Tibial nerve (tissue), 4 donors: ENCODE measurements at regions not wholly inside any gene's neighbourhood (a gene's known extent, or its start where the extent isn't known, plus 50 kb on each side); places are given as distances from the start of the nearest gene placed in this dataset.

ENCODE experiments used
- DNase-seq, 2 donors: peaks; one replicate each; pipeline ENCODE4 v3.0.0-alpha.2; 2019; ENCODE audit warnings: low spot score in 2 of 2
- H3K27ac ChIP-seq, 4 donors: fragments of 200-600 bp; sonication (generic) in 3 of 4; one replicate each; pipeline ENCODE4 v1.5.1; 2017 to 2019; ENCODE audit warnings: mild to moderate bottlenecking in 1 of 4
- H3K27me3 ChIP-seq, 2 donors: fragments of 200-600 bp; sonication (generic) in 1 of 2; one replicate each; pipeline versions ENCODE4 v1.5.1 to v1.6.0; 2017 to 2019
- H3K36me3 ChIP-seq, 3 donors: fragments of 200-600 bp; sonication (generic); one replicate each; pipeline ENCODE4 v1.5.1; 2018 to 2019
- H3K4me1 ChIP-seq, 4 donors: fragments of 200-600 bp; sonication (generic) in 3 of 4; one replicate each; pipeline ENCODE4 v1.5.1; 2017 to 2019
- H3K4me3 ChIP-seq, 4 donors: fragments of 200-600 bp; sonication (generic) in 3 of 4; one replicate each; pipeline ENCODE4 v1.5.1; 2017 to 2019; ENCODE audit warnings: mild to moderate bottlenecking in 1 of 4, moderate library complexity in 1 of 4
- H3K9me3 ChIP-seq, 4 donors: fragments of 200-600 bp; sonication (generic) in 3 of 4; one replicate each; pipeline ENCODE4 v1.5.1; 2017 to 2019
- EP300 ChIP-seq, 2 donors: sonication (generic); formaldehyde crosslinking; IDR thresholded peaks; one replicate each; pipeline ENCODE4 v1.6.1; 2017; ENCODE audit warnings: antibody characterized with exemption in 2 of 2, mild to moderate bottlenecking in 1 of 2
- POLR2A ChIP-seq, 2 donors: fragments of 450-650 bp; IDR thresholded peaks; one replicate each; pipeline ENCODE4 v1.6.1; 2017; ENCODE audit warnings: antibody characterized with exemption in 2 of 2, mild to moderate bottlenecking in 2 of 2, moderate library complexity in 2 of 2
- WGBS, 2 donors: methylation state at CpG; one replicate each; pipeline ENCODE4 v1.1.5; 2018; 5-methylcytosine and 5-hydroxymethylcytosine counted together
- TF ChIP-seq, protein P1 (sequence below), 5 experiments: fragments of 200-600 bp in 3 of 5; fragments of 450-650 bp in 2 of 5; sonication (generic) in 3 of 5; IDR thresholded peaks; one replicate each; pipeline ENCODE4 v1.5.1; 2016 to 2019; ENCODE audit warnings: antibody characterized with exemption in 5 of 5, mild to moderate bottlenecking in 3 of 5, moderate library complexity in 2 of 5

DNA sequence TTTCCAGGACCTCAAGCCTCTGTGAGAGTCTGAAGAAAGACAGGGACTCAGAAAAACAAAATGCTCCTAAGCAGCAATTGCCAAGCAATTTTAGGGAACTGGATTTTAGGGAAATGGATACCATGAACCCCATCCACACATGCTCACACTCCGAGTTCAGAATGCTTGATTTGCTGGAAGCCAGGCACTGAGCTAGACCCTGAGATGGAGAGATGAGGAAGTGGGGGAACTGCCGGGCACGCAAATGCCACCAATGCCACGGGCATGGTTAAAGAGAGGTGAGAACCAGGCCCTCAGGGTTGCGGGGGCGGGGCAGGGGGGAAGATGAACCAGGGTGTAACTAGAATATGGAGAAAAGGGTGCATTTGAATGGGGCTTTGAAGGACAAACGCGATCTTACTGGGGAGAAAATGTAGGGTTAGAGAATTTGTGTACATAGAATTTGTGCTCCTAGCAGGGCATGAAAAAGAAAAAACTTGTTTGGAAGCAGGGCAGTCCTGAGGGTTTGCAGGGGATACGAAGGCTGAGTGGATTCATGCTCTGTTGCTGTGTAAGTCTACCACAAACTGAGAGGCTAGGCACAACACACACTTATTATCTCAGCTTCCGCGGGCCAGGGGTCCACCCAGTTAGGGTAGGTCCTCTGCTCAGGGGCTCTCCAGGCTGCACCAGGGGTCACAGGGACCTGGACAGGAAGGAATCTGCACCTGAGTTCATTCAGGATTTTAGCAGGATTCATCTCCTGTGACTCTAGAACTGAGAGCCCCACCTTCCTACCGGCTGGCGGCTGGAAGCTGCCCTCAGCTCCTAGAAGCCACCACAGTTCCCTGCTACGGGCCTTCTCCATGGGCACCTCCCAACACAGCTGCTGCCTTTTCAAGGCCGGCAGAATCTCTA is 108.0 kb downstream of the SNX5 start:
- 85 to 88% methylated on average over 15 of the region's 15 CpGs for WGBS, 2 donors
- Histone ChIP-seq H3K4me3 (no peak overlapping the region), H3K9me3 (no peaks in the 10 kb centered on the region), H3K4me1 (peaks cover 0 to 29% (median 11%) of the 10 kb centered on the region in 4 donors), H3K36me3 (no peaks in the 10 kb centered on the region), H3K27ac (no peak overlapping the region), H3K27me3 (no peaks in the 10 kb centered on the region)
- TF ChIP-seq, protein P1, sequence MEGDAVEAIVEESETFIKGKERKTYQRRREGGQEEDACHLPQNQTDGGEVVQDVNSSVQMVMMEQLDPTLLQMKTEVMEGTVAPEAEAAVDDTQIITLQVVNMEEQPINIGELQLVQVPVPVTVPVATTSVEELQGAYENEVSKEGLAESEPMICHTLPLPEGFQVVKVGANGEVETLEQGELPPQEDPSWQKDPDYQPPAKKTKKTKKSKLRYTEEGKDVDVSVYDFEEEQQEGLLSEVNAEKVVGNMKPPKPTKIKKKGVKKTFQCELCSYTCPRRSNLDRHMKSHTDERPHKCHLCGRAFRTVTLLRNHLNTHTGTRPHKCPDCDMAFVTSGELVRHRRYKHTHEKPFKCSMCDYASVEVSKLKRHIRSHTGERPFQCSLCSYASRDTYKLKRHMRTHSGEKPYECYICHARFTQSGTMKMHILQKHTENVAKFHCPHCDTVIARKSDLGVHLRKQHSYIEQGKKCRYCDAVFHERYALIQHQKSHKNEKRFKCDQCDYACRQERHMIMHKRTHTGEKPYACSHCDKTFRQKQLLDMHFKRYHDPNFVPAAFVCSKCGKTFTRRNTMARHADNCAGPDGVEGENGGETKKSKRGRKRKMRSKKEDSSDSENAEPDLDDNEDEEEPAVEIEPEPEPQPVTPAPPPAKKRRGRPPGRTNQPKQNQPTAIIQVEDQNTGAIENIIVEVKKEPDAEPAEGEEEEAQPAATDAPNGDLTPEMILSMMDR (IDR thresholded peaks at IDR 0.05), result no peak
- TF ChIP-seq EP300 (IDR thresholded peaks at IDR 0.05) (no peak), POLR2A (IDR thresholded peaks at IDR 0.05) (no peak)
- DNase-seq, result no peak

GRCh38 chr20:17859616-17860232 is 108.9 kb downstream of the SNX5 start:
- Histone ChIP-seq H3K27ac (no peak overlapping the region), H3K4me3 (no peak overlapping the region), H3K27me3 (no peaks in the 10 kb centered on the region), H3K36me3 (no peaks in the 10 kb centered on the region), H3K9me3 (no peaks in the 10 kb centered on the region), H3K4me1 (peaks cover 0 to 29% (median 11%) of the 10 kb centered on the region in 4 donors)
- WGBS, 2 donors, result 57 to 60% methylated on average over 17 of the region's 22 CpGs
- DNase-seq, result no peak
- no peak for TF ChIP-seq EP300 (IDR thresholded peaks at IDR 0.05)
- TF ChIP-seq, protein P1 (IDR thresholded peaks at IDR 0.05), result no peak
- no peak for TF ChIP-seq POLR2A (IDR thresholded peaks at IDR 0.05)

GRCh38 chr20:17859002-17859615 is 109.5 kb downstream of the SNX5 start:
- no peak overlapping the region for H3K4me3 ChIP-seq
- H3K27ac ChIP-seq, result no peak overlapping the region
- H3K36me3 ChIP-seq, result no peaks in the 10 kb centered on the region
- 64 to 89% methylated on average over 3 to 6 of the region's 7 CpGs for WGBS, 2 donors
- TF ChIP-seq EP300 (IDR thresholded peaks at IDR 0.05), result no peak
- no peak for TF ChIP-seq POLR2A (IDR thresholded peaks at IDR 0.05)
- TF ChIP-seq, protein P1 (IDR thresholded peaks at IDR 0.05), result no peak
- no peaks in the 10 kb centered on the region for H3K9me3 ChIP-seq
- peaks cover 0 to 29% (median 11%) of the 10 kb centered on the region in 4 donors for H3K4me1 ChIP-seq
- no peaks in the 10 kb centered on the region for H3K27me3 ChIP-seq
- no peak for DNase-seq

- TF ChIP-seq, protein P1 (IDR thresholded peaks at IDR 0.05), result no peak
- no peak for TF ChIP-seq EP300 (IDR thresholded peaks at IDR 0.05)
- TF ChIP-seq POLR2A (IDR thresholded peaks at IDR 0.05), result no peak
- no peaks in the 10 kb centered on the region for H3K36me3 ChIP-seq
- no peak overlapping the region for H3K4me3 ChIP-seq
- H3K9me3 ChIP-seq, result no peaks in the 10 kb centered on the region
- no peak for DNase-seq
- 73 to 80% methylated on average over 12 to 13 of the region's 13 CpGs for WGBS, 2 donors
- peaks cover 0 to 23% (median 10%) of the 10 kb centered on the region in 4 donors for H3K4me1 ChIP-seq
- no peak overlapping the region for H3K27ac ChIP-seq
- H3K27me3 ChIP-seq, result no peaks in the 10 kb centered on the region
These were observed 110.1 kb downstream of the SNX5 start for GRCh38 chr20:17858450-17859001.
